GM21723 (cell line): ENCODE measurements at regions not wholly inside any gene's neighbourhood (a gene's known extent, or its start where the extent isn't known, plus 50 kb on each side); places are given as distances from the start of the nearest gene placed in this dataset.

Experiments used
- ATAC-seq: cut with Tn5 transposase; IDR thresholded peaks from one replicate; pipeline ENCODE4 v1.9.1; 2021; ENCODE audit warnings: mild to moderate bottlenecking, moderate library complexity; ENCODE audit not compliant: unreplicated experiment

GRCh38 chr20:7383216-7383615 lies 557.0 kb downstream of the HAO1 start:
- no peak for ATAC-seq

- ATAC-seq, result no peak
Measured at GRCh38 chr20:7387638-7388193, 552.5 kb downstream of the HAO1 start.

GRCh38 chr20:7389216-7389615 lies 551.0 kb downstream of the HAO1 start:
- ATAC-seq, result no peak

- no peak for ATAC-seq
Measured at GRCh38 chr20:7392542-7393206, 547.6 kb downstream of the HAO1 start.

- no peak for ATAC-seq
Measured at GRCh38 chr20:7399114-7399513, 541.1 kb downstream of the HAO1 start.

GRCh38 chr20:7399575-7399974 lies 540.7 kb downstream of the HAO1 start:
- no peak for ATAC-seq

GRCh38 chr20:7406671-7407070 lies 533.6 kb downstream of the HAO1 start:
- no peak for ATAC-seq

GRCh38 chr20:7410150-7410549 lies 530.1 kb downstream of the HAO1 start:
- ATAC-seq, result no peak

GRCh38 chr20:7411075-7411474 lies 529.2 kb downstream of the HAO1 start:
- no peak for ATAC-seq

- ATAC-seq, result no peak
Measured at GRCh38 chr20:7415427-7415826, 524.8 kb downstream of the HAO1 start.

GRCh38 chr20:7416382-7416781 lies 523.9 kb downstream of the HAO1 start:
- ATAC-seq, result no peak

GRCh38 chr20:7420345-7420744 lies 519.9 kb downstream of the HAO1 start:
- no peak for ATAC-seq

GRCh38 chr20:7426890-7427496 lies 513.3 kb downstream of the HAO1 start:
- ATAC-seq, result no peak

- no peak for ATAC-seq
Measured at GRCh38 chr20:7428946-7429345, 511.3 kb downstream of the HAO1 start.

- ATAC-seq, result no peak
Measured at GRCh38 chr20:7432612-7433011, 507.6 kb downstream of the HAO1 start.

- no peak for ATAC-seq
Measured at GRCh38 chr20:7437311-7437710, 502.9 kb downstream of the HAO1 start.

- ATAC-seq, result no peak
Measured at GRCh38 chr20:7449269-7449668, 491.0 kb downstream of the HAO1 start.

GRCh38 chr20:7452890-7453289 lies 487.4 kb downstream of the HAO1 start:
- no peak for ATAC-seq

- no peak for ATAC-seq
Measured at GRCh38 chr20:7454047-7454446, 486.2 kb downstream of the HAO1 start.

- ATAC-seq, result no peak
Measured at GRCh38 chr20:7458459-7458858, 481.8 kb downstream of the HAO1 start.

GRCh38 chr20:7459083-7459482 lies 481.2 kb downstream of the HAO1 start:
- ATAC-seq, result no peak

- ATAC-seq, result no peak
Measured at GRCh38 chr20:7463290-7463689, 477.0 kb downstream of the HAO1 start.

- no peak for ATAC-seq
Measured at GRCh38 chr20:7470912-7471311, 469.3 kb downstream of the HAO1 start.
